IMR-90 (cell line): ENCODE measurements at regions not wholly inside any gene's neighbourhood (a gene's known extent, or its start where the extent isn't known, plus 50 kb on each side); places are given as distances from the start of the nearest gene placed in this dataset.

Source experiments
- CEBPB ChIP-seq: IDR thresholded peaks from 2 replicates; pipeline ENCODE4 v1.6.1; 2012; ENCODE audit warnings: low read depth, low read length, improper control_type of control experiment
- POLR2A ChIP-seq: IDR thresholded peaks from 2 replicates; pipeline ENCODE4 v1.6.1; 2012; ENCODE audit warnings: mild to moderate bottlenecking, low read depth, low read length
- TF ChIP-seq, protein P1 (sequence below): conservative IDR thresholded peaks from 2 replicates; pipeline ENCODE4 v1.5.1; 2012; ENCODE audit warnings: mild to moderate bottlenecking, low read depth, low read length, improper control_type of control experiment

- TF ChIP-seq, protein P1, sequence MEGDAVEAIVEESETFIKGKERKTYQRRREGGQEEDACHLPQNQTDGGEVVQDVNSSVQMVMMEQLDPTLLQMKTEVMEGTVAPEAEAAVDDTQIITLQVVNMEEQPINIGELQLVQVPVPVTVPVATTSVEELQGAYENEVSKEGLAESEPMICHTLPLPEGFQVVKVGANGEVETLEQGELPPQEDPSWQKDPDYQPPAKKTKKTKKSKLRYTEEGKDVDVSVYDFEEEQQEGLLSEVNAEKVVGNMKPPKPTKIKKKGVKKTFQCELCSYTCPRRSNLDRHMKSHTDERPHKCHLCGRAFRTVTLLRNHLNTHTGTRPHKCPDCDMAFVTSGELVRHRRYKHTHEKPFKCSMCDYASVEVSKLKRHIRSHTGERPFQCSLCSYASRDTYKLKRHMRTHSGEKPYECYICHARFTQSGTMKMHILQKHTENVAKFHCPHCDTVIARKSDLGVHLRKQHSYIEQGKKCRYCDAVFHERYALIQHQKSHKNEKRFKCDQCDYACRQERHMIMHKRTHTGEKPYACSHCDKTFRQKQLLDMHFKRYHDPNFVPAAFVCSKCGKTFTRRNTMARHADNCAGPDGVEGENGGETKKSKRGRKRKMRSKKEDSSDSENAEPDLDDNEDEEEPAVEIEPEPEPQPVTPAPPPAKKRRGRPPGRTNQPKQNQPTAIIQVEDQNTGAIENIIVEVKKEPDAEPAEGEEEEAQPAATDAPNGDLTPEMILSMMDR, result no peak
- no peak for TF ChIP-seq POLR2A
- TF ChIP-seq CEBPB, result no peak
These were observed 320.3 kb upstream of the PLXNA2 start for GRCh38 chr1:208564466-208564865.
